GM12878 (cell line): ENCODE measurements at regions not wholly inside any gene's neighbourhood (a gene's known extent, or its start where the extent isn't known, plus 50 kb on each side); places are given as distances from the start of the nearest gene placed in this dataset.

Source experiments
- CHD1 ChIP-seq: IDR thresholded peaks from 2 replicates; pipeline ENCODE4 v1.6.1; 2012; ENCODE audit warnings: low read depth, low read length, improper control_type of control experiment
- KLF5 ChIP-seq: fragments of 450-650 bp; IDR thresholded peaks from 2 replicates; pipeline ENCODE4 v1.6.1; 2014; ENCODE audit warnings: mild to moderate bottlenecking; ENCODE audit not compliant: partially characterized antibody
- PAX8 ChIP-seq: fragments of 450-650 bp; IDR thresholded peaks from 2 replicates; pipeline ENCODE4 v1.6.1; 2017; ENCODE audit warnings: mild to moderate bottlenecking, moderate library complexity
- POLR2A ChIP-seq: IDR thresholded peaks from 2 replicates; pipeline ENCODE4 v1.6.1; 2011; ENCODE audit warnings: low read depth, mild to moderate bottlenecking, low read length
- POLR2AphosphoS5 ChIP-seq: IDR thresholded peaks from 2 replicates; pipeline ENCODE4 v1.6.1; 2011; ENCODE audit warnings: mild to moderate bottlenecking, low read length, inconsistent platforms
- RFX5 ChIP-seq: IDR thresholded peaks from 2 replicates; pipeline ENCODE4 v1.6.1; 2011; ENCODE audit warnings: low read depth, low read length, improper control_type of control experiment
- SIX5 ChIP-seq: IDR thresholded peaks from 2 replicates; pipeline ENCODE4 v1.6.1; 2011; ENCODE audit warnings: mild to moderate bottlenecking, low read depth, low read length, moderate library complexity; ENCODE audit not compliant: severe bottlenecking
- SREBF1 ChIP-seq: IDR thresholded peaks from 2 replicates; pipeline ENCODE4 v1.6.1; 2012; ENCODE audit warnings: mild to moderate bottlenecking, low read length

DNA sequence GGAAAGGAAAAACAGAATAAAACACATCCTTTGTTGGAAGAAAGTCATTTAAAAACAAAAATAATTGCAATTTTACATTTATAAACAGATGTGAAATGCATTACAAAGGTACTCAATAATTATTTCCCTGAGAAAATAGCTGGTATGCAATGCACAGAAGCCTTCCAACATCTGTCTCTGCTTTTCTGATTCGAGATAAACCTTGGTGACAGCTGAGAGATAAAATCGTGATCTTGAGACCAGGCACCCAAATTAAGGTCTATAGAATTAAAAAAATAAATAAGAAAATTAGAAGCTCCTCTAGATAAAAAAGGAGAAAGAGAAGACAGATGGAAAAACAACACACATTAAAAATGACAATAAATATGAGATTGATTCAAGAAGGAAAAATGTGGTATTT lies 544.0 kb downstream of the SPRY1 start:
- TF ChIP-seq KLF5 (no peak), RFX5 (no peak), POLR2AphosphoS5 (no peak), PAX8 (no peak), SREBF1 (no peak), POLR2A (no peak), CHD1 (no peak), SIX5 (no peak)
